ENCODE measurements at regions not wholly inside any gene's neighbourhood (a gene's known extent, or its start where the extent isn't known, plus 50 kb on each side); places are given as distances from the start of the nearest gene placed in this dataset.

GRCh38 chr10:4016214-4016740, 231.3 kb upstream of the KLF6 start (continued):
- TF ChIP-seq GATA2 (CRISPR knock-in tag; IDR thresholded peaks at IDR 0.05) (peak; percentile 34; the same call in 1 of the 2 replicates), DPF2 (IDR thresholded peaks at IDR 0.05) (0 out of 2 replicates have a peak, but pooled peaks have one; percentile 27), ARID1B (IDR thresholded peaks at IDR 0.05) (peak; percentile 71)

GRCh38 chr10:4013651-4014121, 228.7 kb upstream of the KLF6 start:
- ChIA-PET CTCF (ENCODE audit: low intra/inter-chr PET ratio) (no interaction called here), POLR2A (interaction anchor here (0.7 kb wide), 2 partner anchors 269 to 304 kb away, joined by 3 to 4 read pairs; no protein-coding TSS in a partner anchor)
- no peaks in the 10 kb centered on the region for H4K20me1 ChIP-seq (replicated peaks; ENCODE audit: control insufficient read depth, insufficient read depth, low read length)
- intact Hi-C loops (cut with micrococcal nuclease) (loop anchor here (10.0 kb wide), 1 partner anchor 349 kb away; no protein-coding TSS in a partner anchor), in situ Hi-C loops (cut with MboI) (no loop called here)
- no peak for DNase-seq (ENCODE audit: extremely low read depth in 1 of 4, low spot score in 3 of 4)
- no peak for ATAC-seq
- no peaks in the 10 kb centered on the region for H3K79me2 ChIP-seq (ENCODE audit: control insufficient read depth, insufficient read depth, low read length)
- H3K9ac ChIP-seq (ENCODE audit: insufficient read depth in 1 of 2, low read depth in 2 of 2, low read length in 2 of 2): no peak overlapping the region
- no peak for FAIRE-seq
- H3K9me3 ChIP-seq (replicated peaks; ENCODE audit: control insufficient read depth, insufficient read depth, low read depth, low read length): no peaks in the 10 kb centered on the region
- H3K27ac ChIP-seq (ENCODE audit: extremely low read depth, low read depth, low read length): no peak overlapping the region
- H3K9me1 ChIP-seq (ENCODE audit: control insufficient read depth, insufficient read depth, low read length): no peaks in the 10 kb centered on the region
- WGBS (ENCODE audit: insufficient coverage, low coverage, missing lambda C conversion rate): 23% methylated on average over 13 of the region's 13 CpGs
- H3K36me3 ChIP-seq (ENCODE audit: control insufficient read depth, insufficient read depth, low read length): no peaks in the 10 kb centered on the region
- H3K27me3 ChIP-seq (ENCODE audit: control insufficient read depth in 2 of 2, insufficient read depth in 2 of 2, low read length in 2 of 2): peaks cover 0 to 9% of the 10 kb centered on the region in 2 experiments; a peak in 1 of 5 replicates
- no peaks in the 10 kb centered on the region; a peak in 1 of 5 replicates for H3K4me1 ChIP-seq (replicated peaks in 1 of 2; ENCODE audit: control insufficient read depth in 2 of 2, insufficient read depth in 2 of 2, low read length in 2 of 2)
- no peak overlapping the region for H3K4me2 ChIP-seq (ENCODE audit: insufficient read depth, low read length)
- no TSS peak for BruUV-seq (replicated peaks)
- H2AFZ ChIP-seq (ENCODE audit: low read depth, low read length): peak overlapping the region; percentile 5; the same call in 1 of the 2 replicates
- no peak overlapping the region for H3K4me3 ChIP-seq
- TF ChIP-seq MGA (IDR thresholded peaks at IDR 0.05) (peak; percentile 37), E2F6 (IDR thresholded peaks at IDR 0.05; ENCODE audit: borderline replicate concordance in 1 of 2, extremely low read depth in 1 of 2, insufficient read depth in 1 of 2, insufficient read length in 1 of 2, low read depth in 1 of 2, low read length in 1 of 2, poor library complexity in 1 of 2, severe bottlenecking in 1 of 2) (peak in 1 of 2 experiments; percentile 45), PHF8 (IDR thresholded peaks at IDR 0.05; ENCODE audit: borderline replicate concordance, low read length) (no peak), L3MBTL2 (IDR thresholded peaks at IDR 0.05) (peak; percentile 57; the same call in 1 of the 2 replicates)

Measured in K562 (cell line).